Breast epithelium (tissue), 4 donors: ENCODE measurements at regions not wholly inside any gene's neighbourhood (a gene's known extent, or its start where the extent isn't known, plus 50 kb on each side); places are given as distances from the start of the nearest gene placed in this dataset.

Experiments used
- DNase-seq, 2 donors: peaks; one replicate each; pipeline ENCODE4 v3.0.0-alpha.2; 2019; ENCODE audit warnings: low spot score in 2 of 2
- H3K27ac ChIP-seq, 2 donors: fragments of 200-600 bp; sonication (generic) in 1 of 2; one replicate each; pipeline ENCODE4 v1.5.1; 2016 to 2019; ENCODE audit warnings: mild to moderate bottlenecking in 1 of 2
- H3K27me3 ChIP-seq, 2 donors: fragments of 200-600 bp; sonication (generic) in 1 of 2; one replicate each; pipeline versions ENCODE4 v1.5.1 to v1.6.0; 2017 to 2019; ENCODE audit warnings: control low read depth in 1 of 2, mild to moderate bottlenecking in 1 of 2
- H3K36me3 ChIP-seq: fragments of 200-600 bp; one replicate; pipeline ENCODE4 v1.5.1; 2019
- H3K4me1 ChIP-seq, 2 donors: fragments of 200-600 bp; sonication (generic); one replicate each; pipeline ENCODE4 v1.5.1; 2016 to 2019; ENCODE audit warnings: control low read depth in 1 of 2
- H3K4me3 ChIP-seq, 3 donors: fragments of 200-600 bp; sonication (generic); 1 replicate in 2 of 3; 2 replicates in 1 of 3; pipeline ENCODE4 v1.5.1; 2016 to 2019; ENCODE audit warnings: mild to moderate bottlenecking in 3 of 3, moderate library complexity in 2 of 3
- H3K9me3 ChIP-seq, 2 donors: fragments of 200-600 bp; sonication (generic) in 1 of 2; one replicate each; pipeline ENCODE4 v1.5.1; 2016 to 2019; ENCODE audit warnings: control low read depth in 1 of 2
- CTCF ChIP-seq, 3 donors: fragments of 450-650 bp; IDR thresholded peaks; one replicate each; pipeline ENCODE4 v1.5.1; 2016 to 2017; ENCODE audit warnings: antibody characterized with exemption in 3 of 3, mild to moderate bottlenecking in 3 of 3, moderate library complexity in 3 of 3
- POLR2A ChIP-seq: fragments of 450-650 bp; IDR thresholded peaks from one replicate; pipeline ENCODE4 v1.6.1; 2016; ENCODE audit warnings: antibody characterized with exemption, mild to moderate bottlenecking, moderate library complexity
- POLR2AphosphoS5 ChIP-seq, 3 donors: sonication (generic); formaldehyde crosslinking; IDR thresholded peaks; one replicate each; pipeline ENCODE4 v1.6.1; 2017; ENCODE audit warnings: antibody characterized with exemption in 3 of 3
- intact Hi-C: fragments of 100-400 bp; cut with DNase I; formaldehyde crosslinking; loops from one replicate; pipeline ENCODE4 v1.15.1; 2023; ENCODE audit warnings: low total_unique reads

DNA sequence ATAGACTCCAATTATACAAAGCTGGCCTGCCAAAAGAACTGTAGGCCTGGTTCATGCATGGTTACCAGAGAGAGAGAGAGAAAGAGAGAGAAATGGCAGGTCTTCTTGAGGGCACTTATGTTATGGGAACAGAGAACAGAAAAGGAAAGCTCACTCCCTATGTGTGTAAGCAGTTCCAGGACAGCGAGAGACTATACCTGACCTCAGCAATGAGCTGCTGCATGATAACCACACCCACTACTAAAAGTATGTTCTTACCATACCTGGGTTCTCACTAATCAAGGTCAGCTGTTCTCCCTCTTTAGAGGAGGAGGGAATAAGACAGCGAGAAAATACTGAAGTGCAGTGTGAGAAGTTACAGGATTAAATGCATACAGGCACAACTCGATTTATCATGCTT, 583.3 kb downstream of the GBA3 start:
- Histone ChIP-seq H3K4me1 (no peaks in the 10 kb centered on the region), H3K27ac (no peak overlapping the region), H3K36me3 (no peaks in the 10 kb centered on the region), H3K9me3 (no peaks in the 10 kb centered on the region), H3K4me3 (no peak overlapping the region), H3K27me3 (no peaks in the 10 kb centered on the region)
- intact Hi-C loops: no loop called here
- no peak for DNase-seq
- TF ChIP-seq POLR2AphosphoS5 (IDR thresholded peaks at IDR 0.05) (no peak), CTCF (IDR thresholded peaks at IDR 0.05) (no peak), POLR2A (no peak)

DNA sequence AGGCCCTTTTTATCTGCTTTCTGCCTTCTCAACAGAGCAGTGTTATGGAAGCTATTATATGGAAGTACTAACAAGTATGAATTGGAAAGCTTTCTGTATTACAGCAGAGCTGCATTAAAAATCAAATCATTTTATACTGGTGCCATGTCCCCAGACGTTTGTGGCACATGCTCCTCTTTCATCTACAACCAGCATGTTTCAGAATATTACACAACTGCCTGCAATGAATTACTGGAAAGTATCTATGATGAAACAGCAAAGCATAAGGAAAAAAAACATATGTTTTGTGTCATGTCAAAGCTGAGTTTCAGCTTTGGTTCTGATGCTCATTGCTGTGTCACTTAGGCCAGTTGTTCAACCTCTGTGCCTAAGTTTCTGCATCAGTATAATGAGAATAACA, 576.8 kb downstream of the GBA3 start:
- Histone ChIP-seq H3K9me3 (no peaks in the 10 kb centered on the region), H3K36me3 (no peaks in the 10 kb centered on the region), H3K27me3 (no peaks in the 10 kb centered on the region), H3K4me3 (no peak overlapping the region), H3K4me1 (no peaks in the 10 kb centered on the region), H3K27ac (no peak overlapping the region)
- no peak for TF ChIP-seq POLR2A
- no peak for TF ChIP-seq POLR2AphosphoS5 (IDR thresholded peaks at IDR 0.05)
- DNase-seq: no peak
- intact Hi-C loops: no loop called here

- Histone ChIP-seq H3K9me3 (no peaks in the 10 kb centered on the region), H3K27me3 (no peaks in the 10 kb centered on the region), H3K4me3 (no peak overlapping the region), H3K27ac (no peak overlapping the region), H3K4me1 (no peaks in the 10 kb centered on the region), H3K36me3 (no peaks in the 10 kb centered on the region)
- intact Hi-C loops: no loop called here
- no peak for DNase-seq
- TF ChIP-seq POLR2A: no peak
- no peak for TF ChIP-seq POLR2AphosphoS5 (IDR thresholded peaks at IDR 0.05)
- TF ChIP-seq CTCF (IDR thresholded peaks at IDR 0.05): no peak
Measured at GRCh38 chr4:23268072-23268771, 575.5 kb downstream of the GBA3 start.

DNA sequence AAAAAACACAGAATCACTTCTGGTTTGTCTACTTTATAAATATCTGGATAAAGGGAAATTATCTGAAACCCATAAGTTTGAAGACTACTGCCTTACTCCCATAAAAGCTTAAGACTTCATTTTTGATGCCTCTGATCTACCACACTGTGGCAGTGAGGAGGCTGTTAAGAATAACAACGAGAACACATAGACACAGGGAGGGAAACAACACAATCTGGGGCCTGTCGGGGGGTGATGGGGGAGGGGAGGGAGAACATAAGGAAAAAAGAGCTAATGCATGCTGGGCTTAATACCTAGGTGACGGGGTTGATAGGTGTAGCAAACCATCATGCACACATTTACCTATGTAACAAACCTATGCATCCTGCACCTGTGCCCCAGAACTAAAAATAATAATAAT, 573.7 kb downstream of the GBA3 start:
- no peaks in the 10 kb centered on the region for H3K4me1 ChIP-seq
- no peak overlapping the region for H3K4me3 ChIP-seq
- no peaks in the 10 kb centered on the region for H3K36me3 ChIP-seq
- TF ChIP-seq POLR2A (no peak), POLR2AphosphoS5 (IDR thresholded peaks at IDR 0.05) (no peak), CTCF (IDR thresholded peaks at IDR 0.05) (no peak)
- DNase-seq: no peak
- no peak overlapping the region for H3K27ac ChIP-seq
- no peaks in the 10 kb centered on the region for H3K27me3 ChIP-seq
- no peaks in the 10 kb centered on the region for H3K9me3 ChIP-seq
- intact Hi-C loops: no loop called here

- TF ChIP-seq CTCF (IDR thresholded peaks at IDR 0.05) (no peak), POLR2A (no peak), POLR2AphosphoS5 (IDR thresholded peaks at IDR 0.05) (no peak)
- intact Hi-C loops: no loop called here
- Histone ChIP-seq H3K4me3 (no peak overlapping the region), H3K27ac (no peak overlapping the region), H3K9me3 (no peaks in the 10 kb centered on the region), H3K36me3 (no peaks in the 10 kb centered on the region), H3K4me1 (no peaks in the 10 kb centered on the region), H3K27me3 (no peaks in the 10 kb centered on the region)
- no peak for DNase-seq
Measured at GRCh38 chr4:23260511-23260910, 567.8 kb downstream of the GBA3 start.
